Esophagus muscularis mucosa (tissue), 4 donors: ENCODE measurements at regions not wholly inside any gene's neighbourhood (a gene's known extent, or its start where the extent isn't known, plus 50 kb on each side); places are given as distances from the start of the nearest gene placed in this dataset.

Source experiments
- DNase-seq: peaks from one replicate; pipeline ENCODE4 v3.0.0-alpha.2; 2017; ENCODE audit errors: extremely low spot score
- H3K27ac ChIP-seq, 4 donors: fragments of 200-600 bp; sonication (generic); replicated peaks in 1 of 4; 1 replicate in 3 of 4; 2 replicates in 1 of 4; pipeline ENCODE4 v1.5.1; 2016 to 2019; ENCODE audit warnings: mild to moderate bottlenecking in 1 of 4
- H3K27me3 ChIP-seq, 4 donors: fragments of 200-600 bp; sonication (generic); one replicate each; pipeline versions ENCODE4 v1.5.1 to v1.6.0; 2016 to 2019
- H3K36me3 ChIP-seq, 4 donors: fragments of 200-600 bp; sonication (generic); one replicate each; pipeline ENCODE4 v1.5.1; 2016 to 2019
- H3K4me1 ChIP-seq, 4 donors: fragments of 200-600 bp; sonication (generic); one replicate each; pipeline ENCODE4 v1.5.1; 2016 to 2019
- H3K4me3 ChIP-seq, 4 donors: fragments of 200-600 bp; sonication (generic); 1 replicate in 2 of 4; 2 replicates in 2 of 4; pipeline ENCODE4 v1.5.1; 2016 to 2019; ENCODE audit warnings: mild to moderate bottlenecking in 4 of 4, moderate library complexity in 1 of 4
- H3K9me3 ChIP-seq, 4 donors: fragments of 200-600 bp; sonication (generic); 1 replicate in 3 of 4; 2 replicates in 1 of 4; pipeline ENCODE4 v1.5.1; 2016 to 2019
- CTCF ChIP-seq, 3 experiments: fragments of 200-600 bp in 2 of 3; fragments of 450-650 bp in 1 of 3; sonication (generic) in 2 of 3; IDR thresholded peaks; one replicate each; pipeline ENCODE4 v1.5.1; 2017 to 2019; ENCODE audit warnings: antibody characterized with exemption in 3 of 3, mild to moderate bottlenecking in 2 of 3, moderate library complexity in 1 of 3
- EP300 ChIP-seq: sonication (generic); formaldehyde crosslinking; IDR thresholded peaks from one replicate; pipeline ENCODE4 v1.6.1; 2017; ENCODE audit warnings: antibody characterized with exemption
- POLR2A ChIP-seq: fragments of 450-650 bp; IDR thresholded peaks from one replicate; pipeline ENCODE4 v1.6.1; 2017; ENCODE audit warnings: antibody characterized with exemption, moderate library complexity, mild to moderate bottlenecking, low read depth
- POLR2AphosphoS5 ChIP-seq, 2 donors: sonication (generic); formaldehyde crosslinking; IDR thresholded peaks; one replicate each; pipeline ENCODE4 v1.6.1; 2017; ENCODE audit warnings: antibody characterized with exemption in 2 of 2
- WGBS: methylation state at CpG from one replicate; pipeline ENCODE4 v1.1.5; 2018; 5-methylcytosine and 5-hydroxymethylcytosine counted together
- intact Hi-C: fragments of 100-400 bp; cut with DNase I; formaldehyde crosslinking; loops from one replicate; pipeline ENCODE4 v1.15.1; 2023

GRCh38 chr2:34827398-34827797, 1228.3 kb upstream of the FAM98A start:
- no peaks in the 10 kb centered on the region for H3K4me1 ChIP-seq
- no peak for DNase-seq
- H3K9me3 ChIP-seq = peaks cover 0 to 7% (median 3%) of the 10 kb centered on the region in 4 donors
- H3K27ac ChIP-seq = no peak overlapping the region
- H3K4me3 ChIP-seq = no peak overlapping the region
- intact Hi-C loops = no loop called here
- WGBS = 75% methylated on average over 1 of the region's 1 CpG
- H3K36me3 ChIP-seq = no peaks in the 10 kb centered on the region
- no peaks in the 10 kb centered on the region for H3K27me3 ChIP-seq
- TF ChIP-seq CTCF (IDR thresholded peaks at IDR 0.05) (no peak), POLR2A (no peak), POLR2AphosphoS5 (IDR thresholded peaks at IDR 0.05) (no peak), EP300 (no peak)

- Histone ChIP-seq H3K4me1 (no peaks in the 10 kb centered on the region), H3K27ac (no peak overlapping the region), H3K9me3 (peaks cover 0 to 7% (median 3%) of the 10 kb centered on the region in 4 donors), H3K36me3 (no peaks in the 10 kb centered on the region), H3K27me3 (no peaks in the 10 kb centered on the region), H3K4me3 (no peak overlapping the region)
- intact Hi-C loops = no loop called here
- 78% methylated on average over 4 of the region's 4 CpGs for WGBS
- no peak for DNase-seq
- no peak for TF ChIP-seq POLR2A
- TF ChIP-seq POLR2AphosphoS5 (IDR thresholded peaks at IDR 0.05) = no peak
- TF ChIP-seq CTCF (IDR thresholded peaks at IDR 0.05) = no peak
- no peak for TF ChIP-seq EP300
Observed at GRCh38 chr2:34825686-34826085, 1226.6 kb upstream of the FAM98A start.

- H3K27me3 ChIP-seq = no peaks in the 10 kb centered on the region
- intact Hi-C loops = no loop called here
- H3K9me3 ChIP-seq = no peaks in the 10 kb centered on the region
- 70% methylated on average over 3 of the region's 3 CpGs for WGBS
- TF ChIP-seq POLR2A (no peak), EP300 (no peak), POLR2AphosphoS5 (IDR thresholded peaks at IDR 0.05) (no peak), CTCF (IDR thresholded peaks at IDR 0.05) (no peak)
- H3K27ac ChIP-seq = no peak overlapping the region
- H3K36me3 ChIP-seq = no peaks in the 10 kb centered on the region
- no peak for DNase-seq
- no peak overlapping the region for H3K4me3 ChIP-seq
- no peaks in the 10 kb centered on the region for H3K4me1 ChIP-seq
Observed at GRCh38 chr2:34822616-34823015, 1223.5 kb upstream of the FAM98A start.

- DNase-seq = no peak
- WGBS = 79% methylated on average over 4 of the region's 4 CpGs
- Histone ChIP-seq H3K9me3 (no peaks in the 10 kb centered on the region), H3K4me3 (no peak overlapping the region), H3K4me1 (no peaks in the 10 kb centered on the region), H3K36me3 (no peaks in the 10 kb centered on the region), H3K27ac (no peak overlapping the region), H3K27me3 (no peaks in the 10 kb centered on the region)
- intact Hi-C loops = no loop called here
- no peak for TF ChIP-seq CTCF (IDR thresholded peaks at IDR 0.05)
- no peak for TF ChIP-seq POLR2AphosphoS5 (IDR thresholded peaks at IDR 0.05)
- TF ChIP-seq EP300 = no peak
- TF ChIP-seq POLR2A = no peak
Observed at GRCh38 chr2:34815052-34815741, 1216.1 kb upstream of the FAM98A start.

- no peaks in the 10 kb centered on the region for H3K27me3 ChIP-seq
- no peaks in the 10 kb centered on the region for H3K4me1 ChIP-seq
- no peak overlapping the region for H3K27ac ChIP-seq
- no peaks in the 10 kb centered on the region for H3K36me3 ChIP-seq
- TF ChIP-seq POLR2A = no peak
- TF ChIP-seq CTCF (IDR thresholded peaks at IDR 0.05) = no peak
- no peak for TF ChIP-seq POLR2AphosphoS5 (IDR thresholded peaks at IDR 0.05)
- no peak for TF ChIP-seq EP300
- intact Hi-C loops = no loop called here
- no peak overlapping the region for H3K4me3 ChIP-seq
- no peaks in the 10 kb centered on the region for H3K9me3 ChIP-seq
- WGBS = 70% methylated on average over 2 of the region's 2 CpGs
- no peak for DNase-seq
Observed at GRCh38 chr2:34810456-34810855, 1211.4 kb upstream of the FAM98A start.
